H1 (cell line): ENCODE measurements at regions not wholly inside any gene's neighbourhood (a gene's known extent, or its start where the extent isn't known, plus 50 kb on each side); places are given as distances from the start of the nearest gene placed in this dataset.

ENCODE experiments used
- CTCF ChIA-PET: fragments of 300-600 bp; sonication (Branson Sonifier 250); formaldehyde crosslinking; loops from one replicate; lab custom pipeline; 2021; ENCODE audit not compliant: partially characterized antibody; lab: Charles Lee
- POLR2A ChIA-PET: fragments of 300-600 bp; sonication (Branson Sonifier 250); formaldehyde crosslinking; loops from one replicate; lab custom pipeline; 2021; ENCODE audit warnings: inconsistent platforms; ENCODE audit not compliant: partially characterized antibody; lab: Charles Lee
- DNase-seq, 2 experiments: peaks; one replicate each; pipeline versions ENCODE4 v3.0.0 to v3.0.0-alpha.2; 2010 to 2022; ENCODE audit warnings: low spot score in 2 of 2, low read depth in 1 of 2, mixed read lengths in 1 of 2
- FAIRE-seq: peaks from 2 replicates; lab custom pipeline; 2011; peaks lifted over from hg19 to GRCh38; lab: Jason Lieb, UNC
- H2AFZ ChIP-seq: 2 replicates; pipeline ENCODE4 v1.8.1; 2012; ENCODE audit warnings: low read length, inconsistent platforms
- H2AK5ac ChIP-seq: 2 replicates; pipeline ENCODE4 v1.6.1; 2013; ENCODE audit warnings: low read depth, low read length
- H2BK120ac ChIP-seq: replicated peaks from 2 replicates; pipeline ENCODE3; 2013; ENCODE audit warnings: low read depth, low read length, inconsistent platforms
- H2BK12ac ChIP-seq: 2 replicates; pipeline ENCODE4 v1.6.1; 2013; ENCODE audit warnings: low read depth, low read length
- H2BK15ac ChIP-seq: 2 replicates; pipeline ENCODE4 v1.6.1; 2013; ENCODE audit warnings: low read length
- H2BK20ac ChIP-seq: 2 replicates; pipeline ENCODE4 v1.6.1; 2013; ENCODE audit warnings: low read length
- H2BK5ac ChIP-seq: 2 replicates; pipeline ENCODE4 v1.6.1; 2013; ENCODE audit warnings: low read depth, low read length
- H3K14ac ChIP-seq: 2 replicates; pipeline ENCODE4 v1.6.1; 2013; ENCODE audit warnings: inconsistent platforms; ENCODE audit not compliant: insufficient read length
- H3K18ac ChIP-seq: 2 replicates; pipeline ENCODE4 v1.6.1; 2013; ENCODE audit warnings: low read length; ENCODE audit errors: extremely low read depth
- H3K23ac ChIP-seq: 2 replicates; pipeline ENCODE4 v1.6.1; 2013; ENCODE audit warnings: inconsistent platforms; ENCODE audit not compliant: insufficient read length
- H3K23me2 ChIP-seq: 2 replicates; pipeline ENCODE4 v1.6.1; 2013; ENCODE audit warnings: low read depth, low read length
- H3K27ac ChIP-seq: 2 replicates; pipeline ENCODE4 v1.6.1; 2011; ENCODE audit warnings: low read depth, low read length, inconsistent platforms
- H3K27me3 ChIP-seq, 4 experiments: replicated peaks in 1 of 4; 1 replicate in 1 of 4; 2 replicates in 3 of 4; pipeline versions ENCODE4 v1.6.1 to v1.8.1; 2011 to 2013; ENCODE audit warnings: low read length in 3 of 4, mild to moderate bottlenecking in 3 of 4, inconsistent platforms in 2 of 4, mixed read lengths in 2 of 4, moderate library complexity in 1 of 4; ENCODE audit not compliant: control insufficient read depth in 3 of 4, insufficient read depth in 3 of 4; ENCODE audit errors: extremely low read depth in 1 of 4
- H3K36me3 ChIP-seq, 4 experiments: 2 replicates each; pipeline versions ENCODE4 v1.6.1 to v1.8.1; 2011 to 2013; ENCODE audit warnings: mild to moderate bottlenecking in 4 of 4, low read length in 3 of 4, moderate library complexity in 2 of 4, control low read depth in 1 of 4, inconsistent platforms in 1 of 4; ENCODE audit not compliant: insufficient read depth in 4 of 4, control insufficient read depth in 2 of 4
- H3K4ac ChIP-seq: replicated peaks from 2 replicates; pipeline ENCODE3; 2013; ENCODE audit warnings: low read length, low read depth, mixed read lengths, inconsistent platforms; ENCODE audit not compliant: insufficient read length
- H3K4me1 ChIP-seq, 4 experiments: replicated peaks in 1 of 4; 1 replicate in 1 of 4; 2 replicates in 3 of 4; pipeline versions ENCODE4 v1.6.1 to v1.8.1; 2011 to 2013; ENCODE audit warnings: low read length in 3 of 4, inconsistent platforms in 2 of 4, mixed read lengths in 1 of 4; ENCODE audit not compliant: insufficient read depth in 4 of 4, control insufficient read depth in 3 of 4
- H3K4me2 ChIP-seq, 2 experiments: 2 replicates each; pipeline versions ENCODE4 v1.6.1 to v1.8.1; 2011 to 2013; ENCODE audit warnings: low read depth in 2 of 2, low read length in 2 of 2, control low read depth in 1 of 2, inconsistent platforms in 1 of 2, mild to moderate bottlenecking in 1 of 2; ENCODE audit not compliant: insufficient read depth in 1 of 2
- H3K4me3 ChIP-seq, 4 experiments: fragments of 200-600, 300-600 bp in 1 of 4; sonication (generic), shearing (Covaris generic), sonication (Bioruptor Twin) in 1 of 4; 2 replicates each; pipeline versions ENCODE4 v1.5.1 to v1.8.1; 2011 to 2016; ENCODE audit warnings: low read length in 4 of 4, low read depth in 3 of 4, control low read depth in 2 of 4, inconsistent platforms in 2 of 4, mild to moderate bottlenecking in 2 of 4, mixed read lengths in 1 of 4, moderate library complexity in 1 of 4; ENCODE audit not compliant: insufficient read depth in 2 of 4; ENCODE audit errors: extremely low read depth in 1 of 4
- H3K56ac ChIP-seq: replicated peaks from 2 replicates; pipeline ENCODE3; 2013; ENCODE audit warnings: low read depth, mild to moderate bottlenecking, mixed read lengths, low read length, inconsistent platforms; ENCODE audit not compliant: insufficient read length
- H3K79me1 ChIP-seq: 2 replicates; pipeline ENCODE4 v1.6.1; 2013; ENCODE audit warnings: low read depth, low read length, control low read depth
- H3K79me2 ChIP-seq, 2 experiments: 2 replicates each; pipeline versions ENCODE4 v1.6.1 to v1.8.1; 2012 to 2013; ENCODE audit warnings: low read length in 2 of 2, mild to moderate bottlenecking in 2 of 2, inconsistent platforms in 1 of 2; ENCODE audit not compliant: insufficient read depth in 2 of 2, control insufficient read depth in 1 of 2
- H3K9ac ChIP-seq, 4 experiments: replicated peaks in 1 of 4; 1 replicate in 1 of 4; 2 replicates in 3 of 4; pipeline versions ENCODE4 v1.6.1 to v1.8.1; 2011 to 2013; ENCODE audit warnings: low read depth in 3 of 4, low read length in 3 of 4, control low read depth in 2 of 4, mild to moderate bottlenecking in 2 of 4, moderate library complexity in 2 of 4, inconsistent platforms in 1 of 4; ENCODE audit errors: extremely low read depth in 1 of 4
- H3K9me3 ChIP-seq, 2 experiments: 2 replicates each; pipeline versions ENCODE4 v1.6.1 to v1.8.1; 2012 to 2013; ENCODE audit warnings: mild to moderate bottlenecking in 2 of 2, moderate library complexity in 2 of 2, control low read depth in 1 of 2, inconsistent platforms in 1 of 2, low read depth in 1 of 2, low read length in 1 of 2, mixed read lengths in 1 of 2; ENCODE audit not compliant: insufficient read depth in 2 of 2
- H4K20me1 ChIP-seq, 2 experiments: replicated peaks in 1 of 2; 2 replicates each; pipeline versions ENCODE3 to v1.8.1; 2011 to 2013; ENCODE audit warnings: inconsistent platforms in 2 of 2, low read length in 2 of 2, mild to moderate bottlenecking in 1 of 2; ENCODE audit not compliant: insufficient read depth in 2 of 2, control insufficient read depth in 1 of 2
- H4K5ac ChIP-seq: 2 replicates; pipeline ENCODE4 v1.6.1; 2013; ENCODE audit warnings: low read length, low read depth, mixed read lengths, inconsistent platforms; ENCODE audit not compliant: insufficient read length
- H4K8ac ChIP-seq: 2 replicates; pipeline ENCODE4 v1.8.0; 2013; ENCODE audit warnings: mild to moderate bottlenecking, moderate library complexity, low read length, inconsistent platforms; ENCODE audit not compliant: insufficient read depth; ENCODE audit errors: extremely low read depth
- H4K91ac ChIP-seq: replicated peaks from 2 replicates; pipeline ENCODE3; 2013; ENCODE audit warnings: low read length, mixed read lengths, inconsistent platforms; ENCODE audit not compliant: insufficient read length
- CBX8 ChIP-seq: fragments of 300-800, 300-1000 bp; sonication (generic); IDR thresholded peaks from 2 replicates; pipeline ENCODE4 v1.7.1; 2016; ENCODE audit warnings: low read depth, low read length, borderline replicate concordance
- CEBPB ChIP-seq: IDR thresholded peaks from 2 replicates; pipeline ENCODE4 v1.6.1; 2012; ENCODE audit warnings: low read depth, low read length
- CHD1 ChIP-seq: IDR thresholded peaks from 2 replicates; pipeline ENCODE4 v1.6.1; 2012; ENCODE audit warnings: low read depth, low read length, improper control_type of control experiment
- CHD2 ChIP-seq: IDR thresholded peaks from 2 replicates; pipeline ENCODE4 v1.6.1; 2012; ENCODE audit warnings: low read length, improper control_type of control experiment
- EGR1 ChIP-seq: IDR thresholded peaks from 2 replicates; pipeline ENCODE4 v1.6.1; 2011; ENCODE audit warnings: low read depth, low read length, borderline replicate concordance
- HDAC6 ChIP-seq: IDR thresholded peaks from one replicate; pipeline ENCODE4 v1.7.1; 2012; ENCODE audit warnings: low read depth, mild to moderate bottlenecking, inconsistent platforms, low read length, moderate library complexity
- KDM5A ChIP-seq: fragments of 200-600 bp; IDR thresholded peaks from 2 replicates; pipeline ENCODE4 v1.7.1; 2012; ENCODE audit warnings: mild to moderate bottlenecking, low read length, inconsistent platforms, mixed read lengths
- MAFK ChIP-seq: IDR thresholded peaks from 2 replicates; pipeline ENCODE4 v1.6.1; 2012; ENCODE audit warnings: low read depth, mild to moderate bottlenecking, improper control_type of control experiment, low read length
- RAD21 ChIP-seq, 2 experiments: IDR thresholded peaks in 1 of 2; conservative IDR thresholded peaks in 1 of 2; 2 replicates each; pipeline ENCODE4 v1.6.1; 2011; ENCODE audit warnings: low read depth in 2 of 2, low read length in 2 of 2, improper control_type of control experiment in 1 of 2, inconsistent platforms in 1 of 2, mild to moderate bottlenecking in 1 of 2, moderate library complexity in 1 of 2
- RBBP5 ChIP-seq: IDR thresholded peaks from 2 replicates; pipeline ENCODE4 v1.7.1; 2012; ENCODE audit warnings: low read depth, mild to moderate bottlenecking, inconsistent platforms, low read length, moderate library complexity, borderline replicate concordance
- RFX5 ChIP-seq: IDR thresholded peaks from 2 replicates; pipeline ENCODE4 v1.6.1; 2011; ENCODE audit warnings: low read depth, low read length, improper control_type of control experiment, borderline replicate concordance
- SIRT6 ChIP-seq: IDR thresholded peaks from one replicate; pipeline ENCODE4 v1.7.1; 2012; ENCODE audit warnings: low read length, inconsistent platforms
- SIX5 ChIP-seq: IDR thresholded peaks from 2 replicates; pipeline ENCODE4 v1.6.1; 2011; ENCODE audit warnings: mild to moderate bottlenecking, low read depth, low read length
- TEAD4 ChIP-seq: IDR thresholded peaks from 2 replicates; pipeline ENCODE4 v1.6.1; 2012; ENCODE audit warnings: low read depth, low read length, inconsistent platforms, mixed read lengths
- USF2 ChIP-seq: IDR thresholded peaks from 2 replicates; pipeline ENCODE4 v1.6.1; 2011; ENCODE audit warnings: low read length, improper control_type of control experiment
- WGBS, 2 experiments: shearing (Covaris generic) in 1 of 2; methylation state at CpG; one replicate each; pipeline versions ENCODE4 v1.1.6 to v1.1.7; 2013 to 2015; ENCODE audit warnings: low lambda C conversion rate in 2 of 2, mixed read lengths in 2 of 2, inconsistent platforms in 1 of 2, low coverage in 1 of 2, missing lambda C conversion rate in 1 of 2; ENCODE audit not compliant: insufficient replicate concordance in 2 of 2, insufficient coverage in 1 of 2, insufficient read length in 1 of 2; ENCODE audit errors: extremely low coverage in 1 of 2, missing lambda C conversion rate in 1 of 2; 5-methylcytosine and 5-hydroxymethylcytosine counted together

- H4K5ac ChIP-seq: no peak overlapping the region
- no peak overlapping the region for H3K4me3 ChIP-seq
- no peaks in the 10 kb centered on the region for H4K20me1 ChIP-seq
- no peak overlapping the region for H2BK20ac ChIP-seq
- H4K8ac ChIP-seq: no peak overlapping the region
- no peaks in the 10 kb centered on the region for H3K79me1 ChIP-seq
- H2BK15ac ChIP-seq: no peak overlapping the region
- no peak for DNase-seq
- H3K27ac ChIP-seq: no peak overlapping the region
- no peak overlapping the region for H2BK5ac ChIP-seq
- H3K79me2 ChIP-seq: no peaks in the 10 kb centered on the region
- H3K23ac ChIP-seq: no peak overlapping the region
- H3K23me2 ChIP-seq: no peaks in the 10 kb centered on the region
- no peak overlapping the region for H2AFZ ChIP-seq
- no peak overlapping the region for H4K91ac ChIP-seq
- H2AK5ac ChIP-seq: no peak overlapping the region
- H3K9ac ChIP-seq: no peak overlapping the region
- H2BK120ac ChIP-seq: no peak overlapping the region
- WGBS, 2 experiments: 92% methylated on average over 1 of the region's 1 CpG; no CpG with 5 or more reads in 1 of the 2 experiments
- H3K4me1 ChIP-seq: no peaks in the 10 kb centered on the region
- no peaks in the 10 kb centered on the region for H3K27me3 ChIP-seq
- ChIA-PET CTCF (no interaction called here), POLR2A (no interaction called here)
- no peaks in the 10 kb centered on the region for H3K36me3 ChIP-seq
- H3K18ac ChIP-seq: no peak overlapping the region
- H2BK12ac ChIP-seq: no peak overlapping the region
- 0 out of 4 replicates have a peak, but pooled peaks cover 5 to 7% of the 10 kb centered on the region in 2 experiments for H3K9me3 ChIP-seq
- no peak overlapping the region for H3K4ac ChIP-seq
- H3K56ac ChIP-seq: no peak overlapping the region
- no peak overlapping the region for H3K14ac ChIP-seq
- no peak overlapping the region for H3K4me2 ChIP-seq
- FAIRE-seq: no peak
- TF ChIP-seq RAD21 (IDR thresholded peaks at IDR 0.05 in 1 of 2, conservative IDR thresholded peaks at IDR 0.05 in 1 of 2; ENCODE audit: low read depth in 2 of 2, low read length in 2 of 2) (no peak), SIX5 (no peak), CHD2 (no peak), RFX5 (no peak), TEAD4 (no peak), RBBP5 (no peak), MAFK (no peak), EGR1 (no peak), CHD1 (no peak), KDM5A (no peak), CEBPB (no peak), USF2 (no peak), CBX8 (no peak), SIRT6 (no peak), HDAC6 (no peak)
Observed at GRCh38 chr12:25699454-25699853, 146.4 kb upstream of the LMNTD1 start.
